Neural cell (in vitro differentiated cells): ENCODE measurements at regions not wholly inside any gene's neighbourhood (a gene's known extent, or its start where the extent isn't known, plus 50 kb on each side); places are given as distances from the start of the nearest gene placed in this dataset.

Experiments used
- EP300 ChIP-seq: fragments of 450-650 bp; conservative IDR thresholded peaks from 2 replicates; pipeline ENCODE4 v1.6.1; 2014; ENCODE audit warnings: antibody characterized with exemption, mild to moderate bottlenecking, moderate library complexity; ENCODE audit not compliant: poor library complexity, severe bottlenecking
- EZH2 ChIP-seq: fragments of 200-600, 300-800 bp; shearing (Covaris generic), sonication (generic); IDR thresholded peaks from 2 replicates; pipeline ENCODE4 v1.6.1; 2014; ENCODE audit warnings: antibody characterized with exemption, low read length, borderline replicate concordance, mild to moderate bottlenecking; ENCODE audit not compliant: insufficient read depth, poor library complexity, severe bottlenecking
- SMC3 ChIP-seq: fragments of 450-650 bp; conservative IDR thresholded peaks from 2 replicates; pipeline ENCODE4 v1.6.1; 2014; ENCODE audit warnings: antibody characterized with exemption, mild to moderate bottlenecking, moderate library complexity; ENCODE audit not compliant: poor library complexity
- TF ChIP-seq, protein P1 (sequence below): fragments of 450-650 bp; IDR thresholded peaks from 2 replicates; pipeline ENCODE4 v1.5.1; 2014; ENCODE audit warnings: antibody characterized with exemption, mild to moderate bottlenecking, moderate library complexity; ENCODE audit not compliant: poor library complexity, severe bottlenecking

DNA sequence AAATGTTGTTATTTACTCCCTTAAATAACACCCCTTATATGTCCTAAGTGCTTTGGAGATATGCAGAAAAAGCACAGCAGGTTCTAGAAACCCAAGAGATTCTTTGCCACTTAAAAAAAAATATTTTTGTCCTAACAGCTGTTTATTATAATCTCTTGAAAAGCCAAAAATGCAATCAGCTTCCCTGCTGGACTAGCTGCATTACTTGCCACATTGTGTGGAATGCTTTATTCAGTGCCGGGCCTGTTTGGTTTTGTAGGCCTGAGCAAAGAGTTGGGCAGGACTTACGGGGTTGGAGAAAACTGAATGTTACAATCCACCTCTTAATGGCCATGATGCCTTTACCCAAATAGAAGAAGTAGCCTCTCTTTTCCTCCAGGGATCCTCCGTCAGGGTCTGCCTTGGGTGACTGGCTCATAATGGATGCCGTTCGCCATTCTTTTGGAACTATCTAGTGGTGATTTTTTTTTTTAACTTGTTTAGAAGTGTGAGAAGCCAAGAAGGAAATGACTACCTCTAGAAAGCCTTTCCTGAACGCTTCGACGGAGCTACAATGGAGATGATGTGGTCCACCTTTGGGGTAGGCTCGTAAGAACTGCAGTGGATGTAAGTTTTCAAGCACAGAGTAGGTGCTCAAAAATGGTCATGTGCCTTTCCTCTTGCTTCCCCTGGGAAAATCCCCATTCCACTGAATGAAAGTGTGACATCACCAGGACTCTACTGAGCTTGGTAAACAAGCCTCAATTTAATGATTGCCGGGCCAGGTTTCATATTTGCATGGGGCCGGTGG, 241.3 kb upstream of the NCAM1 start:
- TF ChIP-seq SMC3 (no peak), EP300 (no peak), EZH2 (no peak)
- TF ChIP-seq, protein P1, sequence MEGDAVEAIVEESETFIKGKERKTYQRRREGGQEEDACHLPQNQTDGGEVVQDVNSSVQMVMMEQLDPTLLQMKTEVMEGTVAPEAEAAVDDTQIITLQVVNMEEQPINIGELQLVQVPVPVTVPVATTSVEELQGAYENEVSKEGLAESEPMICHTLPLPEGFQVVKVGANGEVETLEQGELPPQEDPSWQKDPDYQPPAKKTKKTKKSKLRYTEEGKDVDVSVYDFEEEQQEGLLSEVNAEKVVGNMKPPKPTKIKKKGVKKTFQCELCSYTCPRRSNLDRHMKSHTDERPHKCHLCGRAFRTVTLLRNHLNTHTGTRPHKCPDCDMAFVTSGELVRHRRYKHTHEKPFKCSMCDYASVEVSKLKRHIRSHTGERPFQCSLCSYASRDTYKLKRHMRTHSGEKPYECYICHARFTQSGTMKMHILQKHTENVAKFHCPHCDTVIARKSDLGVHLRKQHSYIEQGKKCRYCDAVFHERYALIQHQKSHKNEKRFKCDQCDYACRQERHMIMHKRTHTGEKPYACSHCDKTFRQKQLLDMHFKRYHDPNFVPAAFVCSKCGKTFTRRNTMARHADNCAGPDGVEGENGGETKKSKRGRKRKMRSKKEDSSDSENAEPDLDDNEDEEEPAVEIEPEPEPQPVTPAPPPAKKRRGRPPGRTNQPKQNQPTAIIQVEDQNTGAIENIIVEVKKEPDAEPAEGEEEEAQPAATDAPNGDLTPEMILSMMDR, result no peak
